ENCODE measurements at regions not wholly inside any gene's neighbourhood (a gene's known extent, or its start where the extent isn't known, plus 50 kb on each side); places are given as distances from the start of the nearest gene placed in this dataset.

DNA sequence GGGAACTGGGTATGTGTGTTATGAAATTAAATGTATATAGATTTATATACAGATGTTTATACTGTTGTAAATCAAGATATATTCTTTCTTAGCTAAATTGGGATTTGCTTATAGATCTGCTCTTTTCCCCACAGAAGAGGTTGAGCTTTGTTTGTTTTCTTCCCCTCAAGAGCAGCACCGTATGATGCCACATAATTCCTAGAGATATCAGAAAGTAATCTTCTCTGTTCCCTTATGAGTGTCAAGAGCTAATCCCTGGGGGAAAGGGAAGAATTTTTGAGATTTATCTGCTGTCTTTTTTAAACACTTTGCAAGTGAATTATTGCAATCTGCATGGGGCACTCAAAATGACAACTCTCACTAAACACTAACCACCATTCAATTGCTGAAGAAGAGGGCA lies 68.7 kb upstream of the SP4 start:
- no peak overlapping the region for H2AK9ac ChIP-seq (replicated peaks; ENCODE audit: low read depth, low read length, poor library complexity)
- no peaks in the 10 kb centered on the region for H3K27me3 ChIP-seq (ENCODE audit: control insufficient read depth, insufficient read depth, low read length)
- dilution Hi-C loops (cut with HindIII; ENCODE audit: low sequenced_read_pairs, unreplicated experiment), result no loop called here
- no TSS peak for BruUV-seq (replicated peaks)
- no peaks in the 10 kb centered on the region for H3K9me1 ChIP-seq (ENCODE audit: insufficient read depth, low read length)
- H3K4me1 ChIP-seq (ENCODE audit: control insufficient read depth, insufficient read depth, low read length), result no peaks in the 10 kb centered on the region
- POLR2A ChIA-PET (ENCODE audit: unreplicated experiment), result no interaction called here
- H3K4ac ChIP-seq (ENCODE audit: low read depth, low read length), result no peak overlapping the region
- H3K56ac ChIP-seq (ENCODE audit: extremely low read depth, insufficient read depth, low read length), result no peak overlapping the region
- H2AK5ac ChIP-seq (ENCODE audit: low read depth, low read length), result no peak overlapping the region
- no peak overlapping the region for H4K91ac ChIP-seq (ENCODE audit: insufficient read depth, low read depth, low read length)
- H2AFZ ChIP-seq (replicated peaks; ENCODE audit: low read length, poor library complexity), result no peak overlapping the region
- H2BK15ac ChIP-seq (ENCODE audit: low read depth, low read length), result no peak overlapping the region
- CTCF ChIA-PET, result no interaction called here
- H3K14ac ChIP-seq (replicated peaks; ENCODE audit: low read depth, low read length), result no peak overlapping the region
- H3K18ac ChIP-seq (ENCODE audit: low read depth, low read length), result no peak overlapping the region
- no peak overlapping the region for H3K4me2 ChIP-seq (ENCODE audit: low read depth, low read length)
- H3K23ac ChIP-seq (ENCODE audit: low read depth, low read length), result no peak overlapping the region
- no peak overlapping the region for H2BK20ac ChIP-seq (ENCODE audit: low read depth, low read length)
- no peak overlapping the region for H3K9ac ChIP-seq (ENCODE audit: low read depth, low read length)
- DNase-seq, result no peak
- no peak overlapping the region for H4K5ac ChIP-seq (ENCODE audit: low read depth, low read length)
- no peak overlapping the region for H2BK5ac ChIP-seq (ENCODE audit: low read depth, low read length, poor library complexity, severe bottlenecking)
- whole genome bisulfite sequencing, 2 experiments (ENCODE audit: extremely low coverage in 2 of 2, insufficient read length in 1 of 2), result no CpG with 5 or more reads among the region's 1 CpG
- TF ChIP-seq RAD21 (IDR thresholded peaks at IDR 0.05; ENCODE audit: low read length) (no peak), RFX5 (IDR thresholded peaks at IDR 0.05; ENCODE audit: low read depth, low read length) (no peak), BHLHE40 (IDR thresholded peaks at IDR 0.05; ENCODE audit: low read depth, low read length) (no peak), RCOR1 (IDR thresholded peaks at IDR 0.05; ENCODE audit: insufficient replicate concordance, low read length) (no peak), NFE2L2 (IDR thresholded peaks at IDR 0.05; ENCODE audit: low read depth, low read length) (no peak), MAFK (IDR thresholded peaks at IDR 0.05; ENCODE audit: low read depth, low read length) (no peak), CHD1 (IDR thresholded peaks at IDR 0.05; ENCODE audit: low read depth, low read length) (no peak), MXI1 (IDR thresholded peaks at IDR 0.05; ENCODE audit: borderline replicate concordance, low read depth, low read length) (no peak), CEBPB (IDR thresholded peaks at IDR 0.05; ENCODE audit: low read depth, low read length) (no peak), POLR2A (IDR thresholded peaks at IDR 0.05; ENCODE audit: low read depth, low read length) (no peak), MAZ (IDR thresholded peaks at IDR 0.05; ENCODE audit: borderline replicate concordance, low read depth, low read length) (no peak), FOS (IDR thresholded peaks at IDR 0.05; ENCODE audit: low read depth, low read length) (no peak), SMC3 (IDR thresholded peaks at IDR 0.05; ENCODE audit: low read depth, low read length) (no peak)
- TF ChIP-seq, protein P1, sequence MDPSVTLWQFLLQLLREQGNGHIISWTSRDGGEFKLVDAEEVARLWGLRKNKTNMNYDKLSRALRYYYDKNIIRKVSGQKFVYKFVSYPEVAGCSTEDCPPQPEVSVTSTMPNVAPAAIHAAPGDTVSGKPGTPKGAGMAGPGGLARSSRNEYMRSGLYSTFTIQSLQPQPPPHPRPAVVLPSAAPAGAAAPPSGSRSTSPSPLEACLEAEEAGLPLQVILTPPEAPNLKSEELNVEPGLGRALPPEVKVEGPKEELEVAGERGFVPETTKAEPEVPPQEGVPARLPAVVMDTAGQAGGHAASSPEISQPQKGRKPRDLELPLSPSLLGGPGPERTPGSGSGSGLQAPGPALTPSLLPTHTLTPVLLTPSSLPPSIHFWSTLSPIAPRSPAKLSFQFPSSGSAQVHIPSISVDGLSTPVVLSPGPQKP (IDR thresholded peaks at IDR 0.05; ENCODE audit: borderline replicate concordance, low read depth, low read length), result no peak
- TF ChIP-seq, protein P2, sequence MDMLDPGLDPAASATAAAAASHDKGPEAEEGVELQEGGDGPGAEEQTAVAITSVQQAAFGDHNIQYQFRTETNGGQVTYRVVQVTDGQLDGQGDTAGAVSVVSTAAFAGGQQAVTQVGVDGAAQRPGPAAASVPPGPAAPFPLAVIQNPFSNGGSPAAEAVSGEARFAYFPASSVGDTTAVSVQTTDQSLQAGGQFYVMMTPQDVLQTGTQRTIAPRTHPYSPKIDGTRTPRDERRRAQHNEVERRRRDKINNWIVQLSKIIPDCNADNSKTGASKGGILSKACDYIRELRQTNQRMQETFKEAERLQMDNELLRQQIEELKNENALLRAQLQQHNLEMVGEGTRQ (IDR thresholded peaks at IDR 0.05; ENCODE audit: low read depth, low read length), result no peak
- TF ChIP-seq, protein P3, sequence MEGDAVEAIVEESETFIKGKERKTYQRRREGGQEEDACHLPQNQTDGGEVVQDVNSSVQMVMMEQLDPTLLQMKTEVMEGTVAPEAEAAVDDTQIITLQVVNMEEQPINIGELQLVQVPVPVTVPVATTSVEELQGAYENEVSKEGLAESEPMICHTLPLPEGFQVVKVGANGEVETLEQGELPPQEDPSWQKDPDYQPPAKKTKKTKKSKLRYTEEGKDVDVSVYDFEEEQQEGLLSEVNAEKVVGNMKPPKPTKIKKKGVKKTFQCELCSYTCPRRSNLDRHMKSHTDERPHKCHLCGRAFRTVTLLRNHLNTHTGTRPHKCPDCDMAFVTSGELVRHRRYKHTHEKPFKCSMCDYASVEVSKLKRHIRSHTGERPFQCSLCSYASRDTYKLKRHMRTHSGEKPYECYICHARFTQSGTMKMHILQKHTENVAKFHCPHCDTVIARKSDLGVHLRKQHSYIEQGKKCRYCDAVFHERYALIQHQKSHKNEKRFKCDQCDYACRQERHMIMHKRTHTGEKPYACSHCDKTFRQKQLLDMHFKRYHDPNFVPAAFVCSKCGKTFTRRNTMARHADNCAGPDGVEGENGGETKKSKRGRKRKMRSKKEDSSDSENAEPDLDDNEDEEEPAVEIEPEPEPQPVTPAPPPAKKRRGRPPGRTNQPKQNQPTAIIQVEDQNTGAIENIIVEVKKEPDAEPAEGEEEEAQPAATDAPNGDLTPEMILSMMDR (conservative IDR thresholded peaks at IDR 0.05; ENCODE audit: low read depth, low read length), result no peak
- H4K20me1 ChIP-seq (ENCODE audit: insufficient read depth, low read length), result no peaks in the 10 kb centered on the region
- no peaks in the 10 kb centered on the region; the same call in 1 of the 2 replicates for H3K9me3 ChIP-seq (ENCODE audit: control insufficient read depth, insufficient read depth, low read length)
- no peaks in the 10 kb centered on the region for H3K79me1 ChIP-seq (ENCODE audit: low read depth in 1 of 2, low read length in 2 of 2)
- in situ Hi-C loops (cut with MboI; ENCODE audit: low sequenced_read_pairs), result no loop called here
- no peak overlapping the region for H4K8ac ChIP-seq (ENCODE audit: low read depth in 2 of 2, low read length in 2 of 2)
- no peak overlapping the region for H2BK120ac ChIP-seq (ENCODE audit: low read depth, low read length)
- H3K4me3 ChIP-seq (ENCODE audit: insufficient read depth, low read depth, low read length), result no peak overlapping the region
- intact Hi-C loops (cut with micrococcal nuclease), result no loop called here
- no peak overlapping the region for H3K27ac ChIP-seq (ENCODE audit: insufficient read depth, low read length)
- no peak for ATAC-seq (ENCODE audit: low read depth)
- H3K36me3 ChIP-seq (ENCODE audit: control insufficient read depth, insufficient read depth, low read length), result no peaks in the 10 kb centered on the region
